GM12873 (cell line): ENCODE measurements at regions not wholly inside any gene's neighbourhood (a gene's known extent, or its start where the extent isn't known, plus 50 kb on each side); places are given as distances from the start of the nearest gene placed in this dataset.
A peak's percentile ranks its signal among the peaks of the same experiment; 100 is the strongest.

ENCODE experiments used
- CTCF ChIP-seq: IDR thresholded peaks from 2 replicates; pipeline ENCODE4 v1.5.1; 2012; ENCODE audit warnings: low read depth, mild to moderate bottlenecking, moderate library complexity, low read length, control low read depth; ENCODE audit not compliant: insufficient read depth; ENCODE audit errors: missing control alignments

- no peak for TF ChIP-seq CTCF
Observed at GRCh38 chr14:21965042-21965441, 291.4 kb upstream of the OR4E1 start.

- TF ChIP-seq CTCF, result no peak
Observed at GRCh38 chr14:21964180-21964579, 290.6 kb upstream of the OR4E1 start.

GRCh38 chr14:21960636-21961035, 287.0 kb upstream of the OR4E1 start:
- no peak for TF ChIP-seq CTCF

- no peak for TF ChIP-seq CTCF
Observed at GRCh38 chr14:21941885-21942284, 268.3 kb upstream of the OR4E1 start.

- peak; percentile 63 for TF ChIP-seq CTCF
Observed at GRCh38 chr14:21940887-21941856, 267.6 kb upstream of the OR4E1 start.

DNA sequence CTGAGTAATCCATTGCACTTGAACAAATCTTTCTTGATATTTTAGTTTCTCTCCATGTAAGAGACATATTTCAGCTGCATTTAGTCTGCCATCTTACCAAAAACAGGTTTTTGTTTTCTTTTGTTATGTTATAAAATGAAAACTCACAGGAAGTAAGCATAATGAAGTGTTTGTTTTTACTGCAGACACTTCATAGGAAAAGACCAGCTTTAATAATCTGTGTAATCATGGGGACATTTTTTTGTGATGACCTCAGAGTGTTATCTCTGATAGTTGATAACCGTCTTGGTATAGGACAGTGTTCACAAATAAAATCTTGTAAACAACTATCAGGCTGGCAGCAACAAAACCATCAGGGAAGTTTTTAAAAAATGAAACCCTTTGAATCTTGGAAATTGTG, 266.2 kb upstream of the OR4E1 start:
- no peak for TF ChIP-seq CTCF

DNA sequence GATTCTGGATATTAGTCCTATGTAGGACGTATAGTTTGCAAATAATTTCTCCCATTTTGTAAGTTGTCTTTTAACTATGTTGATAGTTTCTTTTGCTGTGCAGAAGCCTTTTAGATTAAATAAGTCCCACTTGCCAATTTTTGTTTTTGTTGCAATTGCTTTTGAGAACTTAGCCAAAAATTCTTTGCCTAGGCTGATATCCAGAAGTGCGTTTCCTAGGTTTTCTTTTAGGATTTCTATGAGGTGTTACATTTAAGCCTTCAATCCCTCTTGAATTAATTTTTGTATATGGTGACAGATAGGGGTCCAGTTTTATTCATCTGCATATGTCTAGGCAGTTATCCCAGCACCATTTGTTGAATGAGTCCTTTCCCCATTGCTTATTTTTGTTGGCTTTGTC, 264.4 kb upstream of the OR4E1 start:
- no peak for TF ChIP-seq CTCF
